HEK293 (cell line): ENCODE measurements at regions not wholly inside any gene's neighbourhood (a gene's known extent, or its start where the extent isn't known, plus 50 kb on each side); places are given as distances from the start of the nearest gene placed in this dataset.

Experiments
- CTCF ChIA-PET: fragments of 350-600 bp; formaldehyde crosslinking; extraction: SDS; loops from one replicate; lab custom pipeline; 2021; ENCODE audit warnings: antibody characterized with exemption; lab: Yijun Ruan, JAX
- POLR2A ChIA-PET: fragments of 300-600 bp; formaldehyde crosslinking; extraction: SDS; loops from one replicate; lab custom pipeline; 2020; ENCODE audit warnings: antibody characterized with exemption, inconsistent platforms; lab: Yijun Ruan, JAX
- H3K27ac ChIP-seq: fragments of 200-500 bp; sonication (Bioruptor generic); 2 replicates; pipeline ENCODE4 v1.5.1; 2014; ENCODE audit warnings: low read depth, low read length, control low read depth, inconsistent platforms; ENCODE audit errors: extremely low read depth
- H3K36me3 ChIP-seq, 2 experiments: fragments of 200-500 bp in 1 of 2; sonication (Bioruptor generic) in 1 of 2; 1 replicate in 1 of 2; 2 replicates in 1 of 2; pipeline ENCODE4 v1.5.1; 2014 to 2017; ENCODE audit warnings: inconsistent platforms in 2 of 2, low read length in 2 of 2; ENCODE audit not compliant: control insufficient read depth in 2 of 2, insufficient read depth in 1 of 2
- H3K4me1 ChIP-seq: fragments of 200-500 bp; sonication (Bioruptor generic); 2 replicates; pipeline ENCODE4 v1.5.1; 2014; ENCODE audit warnings: mild to moderate bottlenecking, low read length, inconsistent platforms; ENCODE audit not compliant: control insufficient read depth, insufficient read depth
- H3K4me3 ChIP-seq: 2 replicates; pipeline ENCODE4 v1.5.1; 2011; ENCODE audit warnings: low read depth, mild to moderate bottlenecking, control low read depth, low read length, moderate library complexity
- H3K9me3 ChIP-seq: fragments of 200-500 bp; sonication (Bioruptor generic); 2 replicates; pipeline ENCODE4 v1.5.1; 2014; ENCODE audit warnings: low read depth, low read length, inconsistent platforms; ENCODE audit not compliant: control insufficient read depth, insufficient read depth
- BCL11B ChIP-seq: fragments of 450-650 bp; formaldehyde crosslinking; IDR thresholded peaks from 2 replicates; pipeline ENCODE4 v1.5.1; 2016; ENCODE audit warnings: low read depth, missing biosample characterization, missing genetic modification characterization
- EGR2 ChIP-seq: fragments of 450-650 bp; formaldehyde crosslinking; IDR thresholded peaks from 2 replicates; pipeline ENCODE4 v1.5.1; 2016; ENCODE audit warnings: low read depth, missing biosample characterization, missing genetic modification characterization
- HOXA7 ChIP-seq: sonication (generic); formaldehyde crosslinking; IDR thresholded peaks from 2 replicates; pipeline ENCODE4 v1.8.1; 2022; ENCODE audit warnings: missing genetic modification reagents, borderline replicate concordance
- IKZF3 ChIP-seq: fragments of 450-650 bp; IDR thresholded peaks from 2 replicates; pipeline ENCODE4 v1.5.0; 2018; ENCODE audit warnings: missing biosample characterization, mild to moderate bottlenecking, missing genetic modification characterization, moderate library complexity
- MEIS1 ChIP-seq: sonication (generic); formaldehyde crosslinking; IDR thresholded peaks from 2 replicates; pipeline ENCODE4 v1.8.1; 2022; ENCODE audit warnings: missing genetic modification reagents, mild to moderate bottlenecking, borderline replicate concordance
- ZBTB11 ChIP-seq: fragments of 450-650 bp; formaldehyde crosslinking; conservative IDR thresholded peaks from 2 replicates; pipeline ENCODE4 v1.5.1; 2016; ENCODE audit warnings: low read depth, missing biosample characterization, missing genetic modification characterization
- ZNF24 ChIP-seq: fragments of 450-650 bp; formaldehyde crosslinking; IDR thresholded peaks from 2 replicates; pipeline ENCODE4 v1.5.1; 2016; ENCODE audit warnings: missing biosample characterization, missing genetic modification characterization
- ZNF266 ChIP-seq: fragments of 450-650 bp; formaldehyde crosslinking; IDR thresholded peaks from 2 replicates; pipeline ENCODE4 v1.5.1; 2016; ENCODE audit warnings: missing biosample characterization, missing genetic modification characterization, low read depth
- ZNF48 ChIP-seq: fragments of 450-650 bp; formaldehyde crosslinking; IDR thresholded peaks from 2 replicates; pipeline ENCODE4 v1.5.1; 2016; ENCODE audit warnings: missing biosample characterization, missing genetic modification characterization
- ZNF558 ChIP-seq: fragments of 450-650 bp; formaldehyde crosslinking; IDR thresholded peaks from 2 replicates; pipeline ENCODE4 v1.5.1; 2016; ENCODE audit warnings: missing biosample characterization, missing genetic modification characterization
- ZNF670 ChIP-seq: fragments of 450-650 bp; formaldehyde crosslinking; IDR thresholded peaks from 2 replicates; pipeline ENCODE4 v1.5.1; 2016; ENCODE audit warnings: missing biosample characterization, missing genetic modification characterization, low read depth
- ZNF677 ChIP-seq: fragments of 450-650 bp; IDR thresholded peaks from 2 replicates; pipeline ENCODE4 v1.5.0; 2018; ENCODE audit warnings: missing biosample characterization, mild to moderate bottlenecking, missing genetic modification characterization, moderate library complexity
- ZNF791 ChIP-seq: fragments of 450-650 bp; formaldehyde crosslinking; IDR thresholded peaks from 2 replicates; pipeline ENCODE4 v1.5.1; 2016; ENCODE audit warnings: missing biosample characterization, missing genetic modification characterization
- ZNF843 ChIP-seq: fragments of 450-650 bp; formaldehyde crosslinking; IDR thresholded peaks from 2 replicates; pipeline ENCODE4 v1.5.1; 2016; ENCODE audit warnings: missing biosample characterization, missing genetic modification characterization
- TF ChIP-seq, protein P1 (sequence below): fragments of 450-650 bp; formaldehyde crosslinking; IDR thresholded peaks from 2 replicates; pipeline ENCODE4 v1.5.1; 2016; ENCODE audit warnings: missing biosample characterization, missing genetic modification characterization
- TF ChIP-seq, protein P2 (sequence below): fragments of 450-650 bp; formaldehyde crosslinking; IDR thresholded peaks from 2 replicates; pipeline ENCODE4 v1.5.1; 2016; ENCODE audit warnings: missing biosample characterization, missing genetic modification characterization
- TF ChIP-seq, protein P3 (sequence below): fragments of 450-650 bp; formaldehyde crosslinking; IDR thresholded peaks from 2 replicates; pipeline ENCODE4 v1.5.1; 2017; ENCODE audit warnings: missing biosample characterization, missing genetic modification characterization
- TF ChIP-seq, protein P4 (sequence below): fragments of 450-650 bp; formaldehyde crosslinking; IDR thresholded peaks from 2 replicates; pipeline ENCODE4 v1.5.1; 2017; ENCODE audit warnings: missing biosample characterization, mild to moderate bottlenecking, missing genetic modification characterization, moderate library complexity
- TF ChIP-seq, protein P5 (sequence below): fragments of 450-650 bp; formaldehyde crosslinking; IDR thresholded peaks from 2 replicates; pipeline ENCODE4 v1.5.1; 2017; ENCODE audit warnings: missing biosample characterization, missing genetic modification characterization

GRCh38 chr10:130425169-130425568 lies 289.0 kb downstream of the GLRX3 start (continued):
- TF ChIP-seq, protein P1, sequence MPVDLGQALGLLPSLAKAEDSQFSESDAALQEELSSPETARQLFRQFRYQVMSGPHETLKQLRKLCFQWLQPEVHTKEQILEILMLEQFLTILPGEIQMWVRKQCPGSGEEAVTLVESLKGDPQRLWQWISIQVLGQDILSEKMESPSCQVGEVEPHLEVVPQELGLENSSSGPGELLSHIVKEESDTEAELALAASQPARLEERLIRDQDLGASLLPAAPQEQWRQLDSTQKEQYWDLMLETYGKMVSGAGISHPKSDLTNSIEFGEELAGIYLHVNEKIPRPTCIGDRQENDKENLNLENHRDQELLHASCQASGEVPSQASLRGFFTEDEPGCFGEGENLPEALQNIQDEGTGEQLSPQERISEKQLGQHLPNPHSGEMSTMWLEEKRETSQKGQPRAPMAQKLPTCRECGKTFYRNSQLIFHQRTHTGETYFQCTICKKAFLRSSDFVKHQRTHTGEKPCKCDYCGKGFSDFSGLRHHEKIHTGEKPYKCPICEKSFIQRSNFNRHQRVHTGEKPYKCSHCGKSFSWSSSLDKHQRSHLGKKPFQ (tag by site-specific recombination) = no peak

DNA sequence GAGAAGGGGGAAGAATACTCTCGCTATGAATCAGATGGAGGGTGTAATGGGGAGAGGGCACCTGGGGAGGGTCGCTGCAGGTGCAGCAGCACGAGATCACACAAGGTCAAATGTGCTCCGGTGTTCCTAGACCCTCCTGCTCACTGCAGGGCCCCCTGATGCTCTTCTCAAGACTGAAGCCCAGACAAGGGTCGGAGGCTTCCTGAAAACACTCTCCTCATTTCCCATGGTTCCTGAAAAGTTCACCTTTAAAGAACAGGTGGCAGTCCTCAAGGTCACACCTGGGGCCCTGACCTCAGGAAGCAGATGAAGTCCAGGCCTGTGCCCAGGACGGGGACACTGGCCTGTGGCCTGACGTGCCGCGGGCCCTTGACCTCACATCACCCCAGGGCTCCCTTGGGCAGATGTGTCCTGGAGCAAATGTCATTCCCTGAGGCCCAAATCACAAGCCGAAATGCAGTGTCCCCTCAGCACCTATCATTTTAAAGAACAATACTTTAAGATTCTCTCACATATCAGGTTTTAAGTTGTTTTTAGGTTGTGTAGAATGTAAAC lies 289.8 kb downstream of the GLRX3 start:
- H3K27ac ChIP-seq = no peak overlapping the region
- TF ChIP-seq ZNF843 (no peak), MEIS1 (CRISPR knock-in tag) (no peak), BCL11B (tag by site-specific recombination) (no peak), ZNF791 (tag by site-specific recombination) (no peak), ZNF558 (tag by site-specific recombination) (no peak), ZNF670 (tag by site-specific recombination) (no peak), ZNF677 (tag by site-specific recombination) (no peak), HOXA7 (CRISPR knock-in tag) (no peak)
- TF ChIP-seq, all 188 proteins: peak for 0
- Histone ChIP-seq H3K9me3 (no peaks in the 10 kb centered on the region), H3K4me3 (no peak overlapping the region), H3K4me1 (no peaks in the 10 kb centered on the region), H3K36me3 (no peaks in the 10 kb centered on the region)
- CTCF ChIA-PET = no interaction called here
- POLR2A ChIA-PET = no interaction called here

GRCh38 chr10:130427216-130427722 lies 291.1 kb downstream of the GLRX3 start:
- ChIA-PET CTCF (interaction anchor here (0.6 kb wide), 1 partner anchor 139 kb away, joined by 6 read pairs; no protein-coding TSS in a partner anchor), POLR2A (no interaction called here)
- TF ChIP-seq ZNF843 (no peak), ZNF266 (tag by site-specific recombination) (no peak), IKZF3 (tag by site-specific recombination) (no peak), ZNF48 (tag by site-specific recombination) (no peak), ZBTB11 (tag by site-specific recombination) (no peak), EGR2 (tag by site-specific recombination) (no peak), ZNF24 (tag by site-specific recombination) (no peak)
- TF ChIP-seq, protein P2, sequence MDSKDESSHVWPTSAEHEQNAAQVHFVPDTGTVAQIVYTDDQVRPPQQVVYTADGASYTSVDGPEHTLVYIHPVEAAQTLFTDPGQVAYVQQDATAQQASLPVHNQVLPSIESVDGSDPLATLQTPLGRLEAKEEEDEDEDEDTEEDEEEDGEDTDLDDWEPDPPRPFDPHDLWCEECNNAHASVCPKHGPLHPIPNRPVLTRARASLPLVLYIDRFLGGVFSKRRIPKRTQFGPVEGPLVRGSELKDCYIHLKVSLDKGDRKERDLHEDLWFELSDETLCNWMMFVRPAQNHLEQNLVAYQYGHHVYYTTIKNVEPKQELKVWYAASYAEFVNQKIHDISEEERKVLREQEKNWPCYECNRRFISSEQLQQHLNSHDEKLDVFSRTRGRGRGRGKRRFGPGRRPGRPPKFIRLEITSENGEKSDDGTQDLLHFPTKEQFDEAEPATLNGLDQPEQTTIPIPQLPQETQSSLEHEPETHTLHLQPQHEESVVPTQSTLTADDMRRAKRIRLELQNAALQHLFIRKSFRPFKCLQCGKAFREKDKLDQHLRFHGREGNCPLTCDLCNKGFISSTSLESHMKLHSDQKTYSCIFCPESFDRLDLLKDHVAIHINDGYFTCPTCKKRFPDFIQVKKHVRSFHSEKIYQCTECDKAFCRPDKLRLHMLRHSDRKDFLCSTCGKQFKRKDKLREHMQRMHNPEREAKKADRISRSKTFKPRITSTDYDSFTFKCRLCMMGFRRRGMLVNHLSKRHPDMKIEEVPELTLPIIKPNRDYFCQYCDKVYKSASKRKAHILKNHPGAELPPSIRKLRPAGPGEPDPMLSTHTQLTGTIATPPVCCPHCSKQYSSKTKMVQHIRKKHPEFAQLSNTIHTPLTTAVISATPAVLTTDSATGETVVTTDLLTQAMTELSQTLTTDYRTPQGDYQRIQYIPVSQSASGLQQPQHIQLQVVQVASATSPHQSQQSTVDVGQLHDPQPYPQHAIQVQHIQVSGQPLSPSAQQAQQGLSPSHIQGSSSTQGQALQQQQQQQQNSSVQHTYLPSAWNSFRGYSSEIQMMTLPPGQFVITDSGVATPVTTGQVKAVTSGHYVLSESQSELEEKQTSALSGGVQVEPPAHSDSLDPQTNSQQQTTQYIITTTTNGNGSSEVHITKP (tag by site-specific recombination) = no peak
- TF ChIP-seq, protein P3, sequence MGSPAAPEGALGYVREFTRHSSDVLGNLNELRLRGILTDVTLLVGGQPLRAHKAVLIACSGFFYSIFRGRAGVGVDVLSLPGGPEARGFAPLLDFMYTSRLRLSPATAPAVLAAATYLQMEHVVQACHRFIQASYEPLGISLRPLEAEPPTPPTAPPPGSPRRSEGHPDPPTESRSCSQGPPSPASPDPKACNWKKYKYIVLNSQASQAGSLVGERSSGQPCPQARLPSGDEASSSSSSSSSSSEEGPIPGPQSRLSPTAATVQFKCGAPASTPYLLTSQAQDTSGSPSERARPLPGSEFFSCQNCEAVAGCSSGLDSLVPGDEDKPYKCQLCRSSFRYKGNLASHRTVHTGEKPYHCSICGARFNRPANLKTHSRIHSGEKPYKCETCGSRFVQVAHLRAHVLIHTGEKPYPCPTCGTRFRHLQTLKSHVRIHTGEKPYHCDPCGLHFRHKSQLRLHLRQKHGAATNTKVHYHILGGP (tag by site-specific recombination) = no peak
- TF ChIP-seq, protein P4, sequence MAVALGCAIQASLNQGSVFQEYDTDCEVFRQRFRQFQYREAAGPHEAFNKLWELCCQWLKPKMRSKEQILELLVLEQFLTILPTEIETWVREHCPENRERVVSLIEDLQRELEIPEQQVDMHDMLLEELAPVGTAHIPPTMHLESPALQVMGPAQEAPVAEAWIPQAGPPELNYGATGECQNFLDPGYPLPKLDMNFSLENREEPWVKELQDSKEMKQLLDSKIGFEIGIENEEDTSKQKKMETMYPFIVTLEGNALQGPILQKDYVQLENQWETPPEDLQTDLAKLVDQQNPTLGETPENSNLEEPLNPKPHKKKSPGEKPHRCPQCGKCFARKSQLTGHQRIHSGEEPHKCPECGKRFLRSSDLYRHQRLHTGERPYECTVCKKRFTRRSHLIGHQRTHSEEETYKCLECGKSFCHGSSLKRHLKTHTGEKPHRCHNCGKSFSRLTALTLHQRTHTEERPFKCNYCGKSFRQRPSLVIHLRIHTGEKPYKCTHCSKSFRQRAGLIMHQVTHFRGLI (tag by site-specific recombination) = no peak
- TF ChIP-seq, protein P5, sequence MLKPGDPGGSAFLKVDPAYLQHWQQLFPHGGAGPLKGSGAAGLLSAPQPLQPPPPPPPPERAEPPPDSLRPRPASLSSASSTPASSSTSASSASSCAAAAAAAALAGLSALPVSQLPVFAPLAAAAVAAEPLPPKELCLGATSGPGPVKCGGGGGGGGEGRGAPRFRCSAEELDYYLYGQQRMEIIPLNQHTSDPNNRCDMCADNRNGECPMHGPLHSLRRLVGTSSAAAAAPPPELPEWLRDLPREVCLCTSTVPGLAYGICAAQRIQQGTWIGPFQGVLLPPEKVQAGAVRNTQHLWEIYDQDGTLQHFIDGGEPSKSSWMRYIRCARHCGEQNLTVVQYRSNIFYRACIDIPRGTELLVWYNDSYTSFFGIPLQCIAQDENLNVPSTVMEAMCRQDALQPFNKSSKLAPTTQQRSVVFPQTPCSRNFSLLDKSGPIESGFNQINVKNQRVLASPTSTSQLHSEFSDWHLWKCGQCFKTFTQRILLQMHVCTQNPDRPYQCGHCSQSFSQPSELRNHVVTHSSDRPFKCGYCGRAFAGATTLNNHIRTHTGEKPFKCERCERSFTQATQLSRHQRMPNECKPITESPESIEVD (tag by site-specific recombination) = no peak

More at GRCh38 chr10:130427216-130427722, 291.1 kb downstream of the GLRX3 start:
- H3K4me3 ChIP-seq = no peak overlapping the region
- no peaks in the 10 kb centered on the region for H3K36me3 ChIP-seq
- no peaks in the 10 kb centered on the region for H3K4me1 ChIP-seq
- no peaks in the 10 kb centered on the region for H3K9me3 ChIP-seq
- no peak overlapping the region for H3K27ac ChIP-seq
